Vagina (tissue), 2 donors: ENCODE measurements at regions not wholly inside any gene's neighbourhood (a gene's known extent, or its start where the extent isn't known, plus 50 kb on each side); places are given as distances from the start of the nearest gene placed in this dataset.

ENCODE experiments used
- POLR2A ChIP-seq, 2 donors: fragments of 450-650 bp; IDR thresholded peaks; one replicate each; pipeline ENCODE4 v1.6.1; 2017; ENCODE audit warnings: antibody characterized with exemption in 2 of 2, mild to moderate bottlenecking in 2 of 2, moderate library complexity in 2 of 2
- POLR2AphosphoS5 ChIP-seq, 2 donors: sonication (generic); formaldehyde crosslinking; IDR thresholded peaks; one replicate each; pipeline ENCODE4 v1.9.0; 2017; ENCODE audit warnings: antibody characterized with exemption in 2 of 2, mild to moderate bottlenecking in 2 of 2, low read depth in 1 of 2; ENCODE audit not compliant: insufficient read depth in 1 of 2
- TF ChIP-seq, protein P1 (sequence below), 3 experiments: fragments of 450-650 bp in 2 of 3; fragments of 200-600 bp in 1 of 3; sonication (generic) in 1 of 3; IDR thresholded peaks; one replicate each; pipeline ENCODE4 v1.5.1; 2017 to 2019; ENCODE audit warnings: antibody characterized with exemption in 3 of 3, mild to moderate bottlenecking in 2 of 3, moderate library complexity in 2 of 3

DNA sequence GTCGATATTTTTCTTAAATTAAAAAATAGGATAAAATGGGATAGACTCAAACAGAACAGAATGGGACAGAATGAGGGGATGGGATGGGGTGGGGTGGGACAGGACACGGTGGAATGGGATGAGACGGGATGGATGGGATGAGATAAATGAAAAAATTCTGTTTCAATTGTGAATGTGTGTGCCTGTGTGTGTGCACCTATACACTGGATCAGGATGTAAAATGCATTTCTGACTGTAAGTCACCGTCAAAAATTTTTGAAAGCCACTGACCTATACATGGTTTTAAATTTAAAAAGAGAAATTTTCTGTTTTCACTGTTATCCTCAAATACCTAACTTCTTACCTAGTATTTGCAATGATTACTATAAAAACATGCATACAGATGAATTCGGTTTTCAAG is 108.7 kb upstream of the UBE2E2 start:
- TF ChIP-seq, protein P1, sequence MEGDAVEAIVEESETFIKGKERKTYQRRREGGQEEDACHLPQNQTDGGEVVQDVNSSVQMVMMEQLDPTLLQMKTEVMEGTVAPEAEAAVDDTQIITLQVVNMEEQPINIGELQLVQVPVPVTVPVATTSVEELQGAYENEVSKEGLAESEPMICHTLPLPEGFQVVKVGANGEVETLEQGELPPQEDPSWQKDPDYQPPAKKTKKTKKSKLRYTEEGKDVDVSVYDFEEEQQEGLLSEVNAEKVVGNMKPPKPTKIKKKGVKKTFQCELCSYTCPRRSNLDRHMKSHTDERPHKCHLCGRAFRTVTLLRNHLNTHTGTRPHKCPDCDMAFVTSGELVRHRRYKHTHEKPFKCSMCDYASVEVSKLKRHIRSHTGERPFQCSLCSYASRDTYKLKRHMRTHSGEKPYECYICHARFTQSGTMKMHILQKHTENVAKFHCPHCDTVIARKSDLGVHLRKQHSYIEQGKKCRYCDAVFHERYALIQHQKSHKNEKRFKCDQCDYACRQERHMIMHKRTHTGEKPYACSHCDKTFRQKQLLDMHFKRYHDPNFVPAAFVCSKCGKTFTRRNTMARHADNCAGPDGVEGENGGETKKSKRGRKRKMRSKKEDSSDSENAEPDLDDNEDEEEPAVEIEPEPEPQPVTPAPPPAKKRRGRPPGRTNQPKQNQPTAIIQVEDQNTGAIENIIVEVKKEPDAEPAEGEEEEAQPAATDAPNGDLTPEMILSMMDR (IDR thresholded peaks at IDR 0.05), result no peak
- TF ChIP-seq POLR2A (IDR thresholded peaks at IDR 0.05) (no peak), POLR2AphosphoS5 (IDR thresholded peaks at IDR 0.05; ENCODE audit: insufficient read depth in 1 of 2, low read depth in 1 of 2) (no peak)
